Osteoblast (primary cell): ENCODE measurements at regions not wholly inside any gene's neighbourhood (a gene's known extent, or its start where the extent isn't known, plus 50 kb on each side); places are given as distances from the start of the nearest gene placed in this dataset.

ENCODE experiments used
- DNase-seq: peaks from one replicate; pipeline ENCODE4 v3.0.0; 2011; ENCODE audit warnings: low spot score, mixed read lengths; ENCODE audit not compliant: insufficient read length; ENCODE audit errors: missing footprints
- H2AFZ ChIP-seq: 2 replicates; pipeline ENCODE4 v1.6.0; 2011; ENCODE audit warnings: mild to moderate bottlenecking, low read length
- H3K27ac ChIP-seq: 2 replicates; pipeline ENCODE4 v1.5.1; 2011; ENCODE audit warnings: mild to moderate bottlenecking, low read depth, low read length, moderate library complexity
- H3K27me3 ChIP-seq: 2 replicates; pipeline ENCODE4 v1.6.0; 2012; ENCODE audit warnings: mild to moderate bottlenecking, control low read depth, inconsistent platforms, low read length, moderate library complexity; ENCODE audit not compliant: insufficient read depth
- H3K36me3 ChIP-seq: 2 replicates; pipeline ENCODE4 v1.5.1; 2011; ENCODE audit warnings: mild to moderate bottlenecking, low read length, control low read depth, moderate library complexity; ENCODE audit not compliant: insufficient read depth
- H3K4me1 ChIP-seq: 2 replicates; pipeline ENCODE4 v1.5.1; 2011; ENCODE audit warnings: mild to moderate bottlenecking, low read length, control low read depth, moderate library complexity; ENCODE audit not compliant: insufficient read depth
- H3K4me2 ChIP-seq: 2 replicates; pipeline ENCODE4 v1.6.0; 2011; ENCODE audit warnings: mild to moderate bottlenecking, low read length; ENCODE audit not compliant: insufficient read depth
- H3K4me3 ChIP-seq: fragments of 200-600 bp; sonication (generic); 3 replicates; pipeline ENCODE4 v1.5.1; 2012; ENCODE audit warnings: mild to moderate bottlenecking, low read length, inconsistent platforms; ENCODE audit not compliant: insufficient read depth
- H3K79me2 ChIP-seq: 2 replicates; pipeline ENCODE4 v1.6.0; 2012; ENCODE audit warnings: mild to moderate bottlenecking, low read length, control low read depth, inconsistent platforms; ENCODE audit not compliant: insufficient read depth
- H3K9me3 ChIP-seq: 2 replicates; pipeline ENCODE4 v1.5.1; 2011; ENCODE audit warnings: low read depth, low read length, control low read depth
- H4K20me1 ChIP-seq: 2 replicates; pipeline ENCODE4 v1.6.0; 2012; ENCODE audit warnings: mild to moderate bottlenecking, low read length, control low read depth; ENCODE audit not compliant: insufficient read depth
- CTCF ChIP-seq: IDR thresholded peaks from 2 replicates; pipeline ENCODE4 v1.5.1; 2011; ENCODE audit warnings: mild to moderate bottlenecking, low read depth, low read length, moderate library complexity; ENCODE audit errors: extremely low read depth

GRCh38 chr13:39144941-39145533, 106.8 kb downstream of the NHLRC3 start:
- H3K4me3 ChIP-seq = no peak overlapping the region
- DNase-seq = peak; percentile 87
- no peaks in the 10 kb centered on the region for H3K36me3 ChIP-seq
- peaks cover 4% of the 10 kb centered on the region for H3K4me1 ChIP-seq
- no peak overlapping the region for H2AFZ ChIP-seq
- peaks cover 40% of the 10 kb centered on the region for H3K27me3 ChIP-seq
- H3K27ac ChIP-seq = no peak overlapping the region
- H3K79me2 ChIP-seq = no peaks in the 10 kb centered on the region
- TF ChIP-seq CTCF = peak; percentile 85
- no peaks in the 10 kb centered on the region for H4K20me1 ChIP-seq
- H3K4me2 ChIP-seq = peak overlapping the region; percentile 71
- H3K9me3 ChIP-seq = no peaks in the 10 kb centered on the region

- no peaks in the 10 kb centered on the region for H3K79me2 ChIP-seq
- no peak overlapping the region for H2AFZ ChIP-seq
- DNase-seq = no peak
- no peak overlapping the region for H3K27ac ChIP-seq
- peak overlapping the region; percentile 41 for H3K4me2 ChIP-seq
- peaks cover 3% of the 10 kb centered on the region for H3K9me3 ChIP-seq
- peaks cover 4% of the 10 kb centered on the region for H3K4me1 ChIP-seq
- H3K27me3 ChIP-seq = peaks cover 43% of the 10 kb centered on the region
- no peaks in the 10 kb centered on the region for H3K36me3 ChIP-seq
- no peaks in the 10 kb centered on the region for H4K20me1 ChIP-seq
- no peak overlapping the region for H3K4me3 ChIP-seq
- no peak for TF ChIP-seq CTCF
Observed at GRCh38 chr13:39148513-39148961, 110.3 kb downstream of the NHLRC3 start.

GRCh38 chr13:39149896-39150295, 111.6 kb downstream of the NHLRC3 start:
- Histone ChIP-seq H3K79me2 (no peaks in the 10 kb centered on the region), H2AFZ (no peak overlapping the region), H3K4me1 (peaks cover 4% of the 10 kb centered on the region), H4K20me1 (no peaks in the 10 kb centered on the region), H3K27me3 (peaks cover 40% of the 10 kb centered on the region), H3K36me3 (no peaks in the 10 kb centered on the region), H3K27ac (no peak overlapping the region), H3K9me3 (peaks cover 3% of the 10 kb centered on the region), H3K4me3 (no peak overlapping the region), H3K4me2 (no peak overlapping the region)
- no peak for DNase-seq
- TF ChIP-seq CTCF = no peak

GRCh38 chr13:39154041-39154440, 115.8 kb downstream of the NHLRC3 start:
- H3K9me3 ChIP-seq = peaks cover 3% of the 10 kb centered on the region
- TF ChIP-seq CTCF = no peak
- H3K79me2 ChIP-seq = no peaks in the 10 kb centered on the region
- no peak overlapping the region for H3K4me2 ChIP-seq
- no peaks in the 10 kb centered on the region for H3K4me1 ChIP-seq
- H3K27me3 ChIP-seq = peaks cover 28% of the 10 kb centered on the region
- H2AFZ ChIP-seq = no peak overlapping the region
- H3K27ac ChIP-seq = no peak overlapping the region
- DNase-seq = no peak
- H3K36me3 ChIP-seq = no peaks in the 10 kb centered on the region
- H4K20me1 ChIP-seq = no peaks in the 10 kb centered on the region
- H3K4me3 ChIP-seq = no peak overlapping the region
